ENCODE measurements at regions not wholly inside any gene's neighbourhood (a gene's known extent, or its start where the extent isn't known, plus 50 kb on each side); places are given as distances from the start of the nearest gene placed in this dataset.

- no peaks in the 10 kb centered on the region for H3K9me3 ChIP-seq (ENCODE audit: control insufficient read depth, low read depth, low read length)
- H3K4me3 ChIP-seq (ENCODE audit: low read length) = no peak overlapping the region
- H3K27me3 ChIP-seq (ENCODE audit: control insufficient read depth, insufficient read depth, low read length) = no peaks in the 10 kb centered on the region
- no peak overlapping the region for H3K27ac ChIP-seq (ENCODE audit: low read length)
- no peak for DNase-seq
- no CpG with 5 or more reads among the region's 8 CpGs for WGBS (ENCODE audit: insufficient coverage, low lambda C conversion rate)
- H3K4me1 ChIP-seq (ENCODE audit: control insufficient read depth, insufficient read depth, low read length) = peaks cover 18% of the 10 kb centered on the region
- no peaks in the 10 kb centered on the region for H3K36me3 ChIP-seq (ENCODE audit: control insufficient read depth, insufficient read depth, low read length)
Observed at GRCh38 chr7:156151078-156151477, 338.8 kb upstream of the SHH start.

GRCh38 chr7:156148995-156149394, 336.7 kb upstream of the SHH start:
- no peak for DNase-seq
- Histone ChIP-seq H3K27me3 (ENCODE audit: control insufficient read depth, insufficient read depth, low read length) (no peaks in the 10 kb centered on the region), H3K36me3 (ENCODE audit: control insufficient read depth, insufficient read depth, low read length) (no peaks in the 10 kb centered on the region), H3K27ac (ENCODE audit: low read length) (no peak overlapping the region), H3K4me1 (ENCODE audit: control insufficient read depth, insufficient read depth, low read length) (peaks cover 18% of the 10 kb centered on the region), H3K9me3 (ENCODE audit: control insufficient read depth, low read depth, low read length) (no peaks in the 10 kb centered on the region), H3K4me3 (ENCODE audit: low read length) (no peak overlapping the region)
- no CpG with 5 or more reads among the region's 9 CpGs for WGBS (ENCODE audit: insufficient coverage, low lambda C conversion rate)

GRCh38 chr7:156148547-156148946, 336.3 kb upstream of the SHH start:
- Histone ChIP-seq H3K27ac (ENCODE audit: low read length) (no peak overlapping the region), H3K9me3 (ENCODE audit: control insufficient read depth, low read depth, low read length) (no peaks in the 10 kb centered on the region), H3K4me3 (ENCODE audit: low read length) (no peak overlapping the region), H3K36me3 (ENCODE audit: control insufficient read depth, insufficient read depth, low read length) (no peaks in the 10 kb centered on the region), H3K27me3 (ENCODE audit: control insufficient read depth, insufficient read depth, low read length) (no peaks in the 10 kb centered on the region), H3K4me1 (ENCODE audit: control insufficient read depth, insufficient read depth, low read length) (peaks cover 18% of the 10 kb centered on the region)
- WGBS (ENCODE audit: insufficient coverage, low lambda C conversion rate) = no CpG with 5 or more reads among the region's 8 CpGs
- no peak for DNase-seq

GRCh38 chr7:156147756-156148504, 335.7 kb upstream of the SHH start:
- peaks cover 18% of the 10 kb centered on the region for H3K4me1 ChIP-seq (ENCODE audit: control insufficient read depth, insufficient read depth, low read length)
- DNase-seq = no peak
- no peaks in the 10 kb centered on the region for H3K36me3 ChIP-seq (ENCODE audit: control insufficient read depth, insufficient read depth, low read length)
- no peak overlapping the region for H3K4me3 ChIP-seq (ENCODE audit: low read length)
- H3K9me3 ChIP-seq (ENCODE audit: control insufficient read depth, low read depth, low read length) = no peaks in the 10 kb centered on the region
- no CpG with 5 or more reads among the region's 15 CpGs for WGBS (ENCODE audit: insufficient coverage, low lambda C conversion rate)
- H3K27ac ChIP-seq (ENCODE audit: low read length) = no peak overlapping the region
- H3K27me3 ChIP-seq (ENCODE audit: control insufficient read depth, insufficient read depth, low read length) = no peaks in the 10 kb centered on the region

- H3K4me1 ChIP-seq (ENCODE audit: control insufficient read depth, insufficient read depth, low read length) = peaks cover 11% of the 10 kb centered on the region
- no peaks in the 10 kb centered on the region for H3K36me3 ChIP-seq (ENCODE audit: control insufficient read depth, insufficient read depth, low read length)
- H3K4me3 ChIP-seq (ENCODE audit: low read length) = no peak overlapping the region
- peak; percentile 77 to 90 for DNase-seq
- 40% methylated on average over 1 of the region's 6 CpGs for WGBS (ENCODE audit: insufficient coverage, low lambda C conversion rate)
- no peaks in the 10 kb centered on the region for H3K27me3 ChIP-seq (ENCODE audit: control insufficient read depth, insufficient read depth, low read length)
- H3K27ac ChIP-seq (ENCODE audit: low read length) = peak overlapping the region; percentile 24
- no peaks in the 10 kb centered on the region for H3K9me3 ChIP-seq (ENCODE audit: control insufficient read depth, low read depth, low read length)
Observed at GRCh38 chr7:156147104-156147503, 334.8 kb upstream of the SHH start.

- Histone ChIP-seq H3K9me3 (ENCODE audit: control insufficient read depth, low read depth, low read length) (no peaks in the 10 kb centered on the region), H3K4me1 (ENCODE audit: control insufficient read depth, insufficient read depth, low read length) (peaks cover 9% of the 10 kb centered on the region), H3K36me3 (ENCODE audit: control insufficient read depth, insufficient read depth, low read length) (no peaks in the 10 kb centered on the region), H3K4me3 (ENCODE audit: low read length) (no peak overlapping the region), H3K27ac (ENCODE audit: low read length) (no peak overlapping the region), H3K27me3 (ENCODE audit: control insufficient read depth, insufficient read depth, low read length) (no peaks in the 10 kb centered on the region)
- no peak for DNase-seq
- WGBS (ENCODE audit: insufficient coverage, low lambda C conversion rate) = 92% methylated on average over 2 of the region's 8 CpGs
Observed at GRCh38 chr7:156145996-156146395, 333.7 kb upstream of the SHH start.

- Histone ChIP-seq H3K36me3 (ENCODE audit: control insufficient read depth, insufficient read depth, low read length) (no peaks in the 10 kb centered on the region), H3K4me3 (ENCODE audit: low read length) (no peak overlapping the region), H3K4me1 (ENCODE audit: control insufficient read depth, insufficient read depth, low read length) (peaks cover 9% of the 10 kb centered on the region), H3K27ac (ENCODE audit: low read length) (no peak overlapping the region), H3K27me3 (ENCODE audit: control insufficient read depth, insufficient read depth, low read length) (no peaks in the 10 kb centered on the region), H3K9me3 (ENCODE audit: control insufficient read depth, low read depth, low read length) (no peaks in the 10 kb centered on the region)
- WGBS (ENCODE audit: insufficient coverage, low lambda C conversion rate) = 100% methylated on average over 1 of the region's 6 CpGs
- DNase-seq = no peak
Observed at GRCh38 chr7:156145184-156145583, 332.9 kb upstream of the SHH start.

GRCh38 chr7:156143683-156144082, 331.4 kb upstream of the SHH start:
- Histone ChIP-seq H3K27me3 (ENCODE audit: control insufficient read depth, insufficient read depth, low read length) (no peaks in the 10 kb centered on the region), H3K9me3 (ENCODE audit: control insufficient read depth, low read depth, low read length) (no peaks in the 10 kb centered on the region), H3K36me3 (ENCODE audit: control insufficient read depth, insufficient read depth, low read length) (no peaks in the 10 kb centered on the region), H3K4me1 (ENCODE audit: control insufficient read depth, insufficient read depth, low read length) (peaks cover 9% of the 10 kb centered on the region), H3K27ac (ENCODE audit: low read length) (no peak overlapping the region), H3K4me3 (ENCODE audit: low read length) (no peak overlapping the region)
- DNase-seq = no peak
- no CpG with 5 or more reads among the region's 7 CpGs for WGBS (ENCODE audit: insufficient coverage, low lambda C conversion rate)

- H3K4me1 ChIP-seq (ENCODE audit: control insufficient read depth, insufficient read depth, low read length) = peaks cover 9% of the 10 kb centered on the region
- H3K9me3 ChIP-seq (ENCODE audit: control insufficient read depth, low read depth, low read length) = no peaks in the 10 kb centered on the region
- WGBS (ENCODE audit: insufficient coverage, low lambda C conversion rate) = no CpG with 5 or more reads among the region's 25 CpGs
- no peak for DNase-seq
- no peak overlapping the region for H3K27ac ChIP-seq (ENCODE audit: low read length)
- no peaks in the 10 kb centered on the region for H3K27me3 ChIP-seq (ENCODE audit: control insufficient read depth, insufficient read depth, low read length)
- H3K36me3 ChIP-seq (ENCODE audit: control insufficient read depth, insufficient read depth, low read length) = no peaks in the 10 kb centered on the region
- no peak overlapping the region for H3K4me3 ChIP-seq (ENCODE audit: low read length)
Observed at GRCh38 chr7:156143158-156143557, 330.9 kb upstream of the SHH start.

- Histone ChIP-seq H3K9me3 (ENCODE audit: control insufficient read depth, low read depth, low read length) (no peaks in the 10 kb centered on the region), H3K4me1 (ENCODE audit: control insufficient read depth, insufficient read depth, low read length) (peaks cover 2% of the 10 kb centered on the region), H3K27me3 (ENCODE audit: control insufficient read depth, insufficient read depth, low read length) (peaks cover 2% of the 10 kb centered on the region), H3K36me3 (ENCODE audit: control insufficient read depth, insufficient read depth, low read length) (no peaks in the 10 kb centered on the region), H3K27ac (ENCODE audit: low read length) (no peak overlapping the region), H3K4me3 (ENCODE audit: low read length) (no peak overlapping the region)
- no CpG with 5 or more reads among the region's 7 CpGs for WGBS (ENCODE audit: insufficient coverage, low lambda C conversion rate)
- no peak for DNase-seq
Observed at GRCh38 chr7:156141941-156142340, 329.7 kb upstream of the SHH start.

- no peak for DNase-seq
- Histone ChIP-seq H3K36me3 (ENCODE audit: control insufficient read depth, insufficient read depth, low read length) (no peaks in the 10 kb centered on the region), H3K27ac (ENCODE audit: low read length) (no peak overlapping the region), H3K4me1 (ENCODE audit: control insufficient read depth, insufficient read depth, low read length) (no peaks in the 10 kb centered on the region), H3K9me3 (ENCODE audit: control insufficient read depth, low read depth, low read length) (no peaks in the 10 kb centered on the region), H3K4me3 (ENCODE audit: low read length) (no peak overlapping the region), H3K27me3 (ENCODE audit: control insufficient read depth, insufficient read depth, low read length) (peaks cover 2% of the 10 kb centered on the region)
- WGBS (ENCODE audit: insufficient coverage, low lambda C conversion rate) = no CpG with 5 or more reads among the region's 6 CpGs
Observed at GRCh38 chr7:156140896-156141295, 328.6 kb upstream of the SHH start.
